Mesodermal cell (in vitro differentiated cells): ENCODE measurements at regions not wholly inside any gene's neighbourhood (a gene's known extent, or its start where the extent isn't known, plus 50 kb on each side); places are given as distances from the start of the nearest gene placed in this dataset.
A peak's percentile ranks its signal among the peaks of the same experiment; 100 is the strongest.

ENCODE experiments used
- H3K27ac ChIP-seq: 2 replicates; pipeline ENCODE4 v1.7.0; 2013; ENCODE audit warnings: mild to moderate bottlenecking, low read depth, low read length, moderate library complexity; ENCODE audit not compliant: severe bottlenecking
- H3K36me3 ChIP-seq: 2 replicates; pipeline ENCODE4 v1.7.1; 2013; ENCODE audit warnings: mild to moderate bottlenecking, low read length, moderate library complexity; ENCODE audit not compliant: control insufficient read depth, insufficient read depth
- H3K4me1 ChIP-seq: one replicate; pipeline ENCODE4 v1.7.1; 2013; ENCODE audit warnings: mild to moderate bottlenecking, low read length; ENCODE audit not compliant: insufficient read depth, control insufficient read depth, poor library complexity, severe bottlenecking
- H3K4me3 ChIP-seq: 2 replicates; pipeline ENCODE4 v1.7.0; 2013; ENCODE audit warnings: low read length, control low read depth, mild to moderate bottlenecking; ENCODE audit not compliant: insufficient read depth, poor library complexity, severe bottlenecking; ENCODE audit errors: extremely low read depth
- H3K9me3 ChIP-seq: 2 replicates; pipeline ENCODE4 v1.7.1; 2013; ENCODE audit warnings: mild to moderate bottlenecking, low read length, moderate library complexity; ENCODE audit not compliant: control insufficient read depth
- WGBS, 2 experiments: methylation state at CpG; one replicate each; pipeline ENCODE4 v1.1.5; 2013; ENCODE audit warnings: missing lambda C conversion rate in 2 of 2; ENCODE audit not compliant: insufficient coverage in 2 of 2; 5-methylcytosine and 5-hydroxymethylcytosine counted together

DNA sequence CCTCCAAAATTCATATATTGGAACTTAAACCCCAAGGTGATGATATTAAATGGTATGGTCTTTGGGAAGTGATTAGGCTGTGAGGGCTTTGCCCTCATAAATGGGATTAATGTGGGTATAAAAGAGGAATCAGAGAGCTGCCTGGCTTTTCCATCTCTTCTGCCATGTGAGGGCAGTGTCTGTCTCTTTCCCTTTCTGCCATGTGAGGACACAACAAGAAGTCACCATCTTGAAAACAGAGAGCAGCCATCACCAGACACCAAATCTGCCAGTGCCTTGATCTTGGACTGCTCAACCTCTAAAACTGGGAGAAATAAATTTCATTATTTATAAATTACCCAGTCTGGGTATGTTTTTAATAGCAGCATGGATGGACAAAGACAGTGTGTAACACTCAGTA lies 263.0 kb downstream of the PAX1 start:
- Histone ChIP-seq H3K36me3 (no peaks in the 10 kb centered on the region), H3K4me3 (no peak overlapping the region), H3K9me3 (no peaks in the 10 kb centered on the region), H3K27ac (no peak overlapping the region), H3K4me1 (no peaks in the 10 kb centered on the region)

DNA sequence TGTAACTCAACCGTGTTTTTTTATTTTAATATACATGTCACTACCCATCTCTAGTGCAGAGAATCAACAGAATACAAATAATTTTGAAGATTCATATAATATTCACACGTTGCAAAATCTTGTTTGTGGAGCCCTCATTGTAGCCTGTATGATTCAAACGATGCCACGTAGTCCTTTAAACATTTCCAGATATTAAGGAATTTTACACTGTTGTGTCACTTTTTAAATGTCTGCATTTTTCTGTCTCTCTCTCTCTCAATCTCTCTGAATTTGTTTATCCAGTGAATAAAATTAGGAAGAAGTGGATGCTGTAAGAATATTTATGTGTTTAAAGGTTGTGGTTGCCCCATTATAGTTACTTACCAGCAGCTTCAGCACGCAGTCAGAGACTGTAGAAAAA lies 262.0 kb downstream of the PAX1 start:
- Histone ChIP-seq H3K4me1 (no peaks in the 10 kb centered on the region), H3K36me3 (no peaks in the 10 kb centered on the region), H3K4me3 (no peak overlapping the region), H3K9me3 (no peaks in the 10 kb centered on the region), H3K27ac (no peak overlapping the region)
- 85 to 90% methylated on average over 2 to 3 of the region's 5 CpGs for WGBS, 2 experiments

DNA sequence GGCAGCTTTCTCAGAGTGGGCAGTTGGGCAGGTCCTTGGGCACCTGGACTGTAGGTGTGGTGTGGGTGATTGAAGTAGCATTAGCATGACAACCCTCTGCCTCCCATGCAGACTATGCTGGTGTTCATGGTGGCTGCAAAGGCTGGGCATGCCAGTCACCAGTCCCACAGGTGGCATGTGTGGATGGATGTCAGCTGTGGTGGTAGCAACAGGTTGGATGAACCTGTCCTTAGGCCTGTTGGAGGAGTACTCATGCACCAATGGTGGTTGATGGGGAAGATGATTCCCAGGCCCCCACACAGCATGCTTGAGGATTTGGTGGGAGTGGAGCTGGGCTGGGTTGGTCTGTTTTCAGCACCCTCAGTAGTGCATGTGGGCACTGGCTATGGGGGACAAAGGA lies 251.1 kb downstream of the PAX1 start:
- no peaks in the 10 kb centered on the region for H3K9me3 ChIP-seq
- H3K4me1 ChIP-seq: no peaks in the 10 kb centered on the region
- H3K36me3 ChIP-seq: no peaks in the 10 kb centered on the region
- H3K27ac ChIP-seq: no peak overlapping the region
- no peak overlapping the region for H3K4me3 ChIP-seq

DNA sequence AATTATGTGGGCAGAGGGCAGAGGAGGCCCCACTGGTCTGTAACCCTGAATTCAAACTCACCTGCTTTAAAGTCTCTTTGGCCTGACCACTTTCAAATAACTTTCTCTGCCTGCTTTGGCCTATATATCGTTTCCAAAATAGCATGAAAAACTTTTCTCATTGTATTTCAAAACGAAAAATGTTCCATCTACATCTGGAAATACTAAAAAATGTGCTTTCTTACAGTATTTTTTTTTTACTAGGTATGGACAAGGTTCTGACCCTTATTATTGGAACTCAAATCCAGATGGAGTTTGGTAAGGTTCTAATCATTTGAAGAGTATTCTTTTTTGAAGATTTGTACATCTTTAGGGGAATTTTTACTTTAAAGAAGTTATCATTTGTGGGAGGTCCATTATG lies 241.9 kb downstream of the PAX1 start:
- H3K27ac ChIP-seq: no peak overlapping the region
- WGBS, 2 experiments: no CpG with 5 or more reads among the region's 2 CpGs
- no peaks in the 10 kb centered on the region for H3K36me3 ChIP-seq
- H3K9me3 ChIP-seq: no peaks in the 10 kb centered on the region
- no peak overlapping the region for H3K4me3 ChIP-seq
- H3K4me1 ChIP-seq: no peaks in the 10 kb centered on the region

DNA sequence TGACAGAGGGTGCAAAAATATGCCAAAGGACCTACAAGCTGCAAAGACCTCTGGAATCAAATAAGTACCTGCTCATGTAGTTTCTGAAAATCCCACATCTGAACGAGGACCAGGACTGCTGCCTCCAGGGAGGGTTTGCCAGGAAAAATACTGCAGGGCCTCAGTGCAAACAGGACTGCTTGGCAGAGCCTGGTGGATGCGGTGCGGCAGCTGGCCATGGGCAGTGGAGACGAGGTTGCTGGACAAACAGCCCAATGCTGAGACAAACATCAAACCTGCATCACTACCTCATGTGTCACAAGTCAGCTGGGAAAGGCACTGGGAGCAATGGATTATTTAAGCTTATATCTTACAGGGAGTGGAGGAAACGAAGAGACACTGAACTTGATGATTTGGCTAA lies 238.8 kb downstream of the PAX1 start:
- no peaks in the 10 kb centered on the region for H3K36me3 ChIP-seq

DNA sequence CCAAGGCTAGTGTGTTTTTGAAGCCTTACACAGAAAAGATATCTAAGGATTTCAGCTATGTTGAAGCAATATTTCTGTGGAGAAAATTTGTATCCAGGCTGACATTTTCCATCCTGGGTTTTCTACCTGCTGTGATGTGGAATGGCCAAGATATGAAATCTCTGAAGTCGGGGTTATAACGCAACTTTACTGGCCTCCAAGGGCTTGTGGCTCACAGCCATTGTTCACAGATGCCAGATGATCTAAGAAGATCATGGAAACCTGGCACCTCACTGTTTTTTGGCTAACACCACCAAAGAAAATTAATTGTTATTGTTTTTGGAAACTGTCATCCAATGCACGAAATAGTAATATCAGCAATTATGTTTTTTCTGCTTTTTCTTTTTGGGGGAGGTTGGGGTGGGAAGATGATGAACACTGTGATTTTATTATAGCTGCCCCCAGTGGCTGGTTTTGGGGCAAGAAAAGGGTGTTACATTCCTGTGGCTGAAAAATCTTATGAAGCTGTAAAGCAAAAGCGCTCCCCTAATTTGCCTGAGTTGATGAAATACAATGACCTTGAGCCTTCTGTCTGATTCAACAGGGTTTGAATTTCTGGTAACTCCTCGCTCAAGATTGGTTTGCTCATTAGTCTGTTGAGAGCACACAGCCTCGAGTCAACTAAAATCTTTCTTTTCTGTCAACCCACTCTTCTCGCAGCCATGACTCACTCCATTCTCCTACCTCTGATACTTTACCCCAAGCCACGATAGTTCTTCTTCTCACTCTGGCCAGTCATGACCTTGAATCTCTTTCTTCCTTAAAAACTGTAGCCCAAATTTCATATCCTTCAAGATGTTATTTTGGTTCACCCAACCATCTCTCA lies 236.7 kb downstream of the PAX1 start:
- Histone ChIP-seq H3K4me1 (no peaks in the 10 kb centered on the region), H3K9me3 (no peaks in the 10 kb centered on the region), H3K4me3 (no peak overlapping the region), H3K36me3 (no peaks in the 10 kb centered on the region), H3K27ac (no peak overlapping the region)
- 84 to 92% methylated on average over 7 to 8 of the region's 8 CpGs for WGBS, 2 experiments

More for the DNA sequence above, 238.8 kb downstream of the PAX1 start:
- Histone ChIP-seq H3K4me1 (no peaks in the 10 kb centered on the region), H3K9me3 (no peaks in the 10 kb centered on the region), H3K4me3 (no peak overlapping the region), H3K27ac (no peak overlapping the region)
- 83 to 90% methylated on average over 1 to 4 of the region's 5 CpGs for WGBS, 2 experiments

DNA sequence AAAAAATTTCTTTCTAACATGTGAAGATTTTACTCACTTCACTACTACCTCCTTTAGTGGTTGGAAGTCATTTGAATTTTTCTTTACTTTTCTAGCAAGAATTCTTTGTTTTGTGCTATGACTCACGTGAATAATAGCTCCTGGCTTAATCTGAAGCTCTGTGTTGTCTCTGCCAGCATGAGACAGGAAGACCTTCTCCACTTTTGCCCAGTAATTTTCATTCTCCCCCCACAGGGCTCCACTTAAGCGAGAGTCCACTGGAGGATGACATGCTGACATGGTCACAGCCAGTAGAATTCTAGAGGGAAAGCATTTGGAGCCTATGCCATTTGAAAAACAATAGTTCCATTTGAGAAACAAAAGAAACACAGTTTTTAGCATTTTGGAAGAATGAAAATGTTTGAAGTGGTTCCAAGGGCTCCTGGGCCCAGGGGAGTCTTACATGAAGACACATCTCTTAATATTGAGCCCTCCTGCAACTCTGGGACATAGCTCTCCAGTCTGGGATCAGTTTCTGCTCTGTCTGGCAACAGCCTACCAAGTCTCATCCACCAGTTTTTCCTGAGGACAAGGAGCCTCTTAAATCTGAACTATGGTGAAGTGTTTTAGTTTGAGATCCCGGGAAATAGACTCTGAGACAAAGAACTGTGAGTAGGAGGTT lies 231.4 kb downstream of the PAX1 start:
- no peaks in the 10 kb centered on the region for H3K9me3 ChIP-seq
- no peak overlapping the region for H3K4me3 ChIP-seq
- peak overlapping the region; percentile 56 for H3K27ac ChIP-seq
- WGBS, 2 experiments: 0% methylated on average over 1 of the region's 3 CpGs; no CpG with 5 or more reads in 1 of the 2 experiments
- no peaks in the 10 kb centered on the region for H3K36me3 ChIP-seq
- H3K4me1 ChIP-seq: peaks cover 7% of the 10 kb centered on the region

DNA sequence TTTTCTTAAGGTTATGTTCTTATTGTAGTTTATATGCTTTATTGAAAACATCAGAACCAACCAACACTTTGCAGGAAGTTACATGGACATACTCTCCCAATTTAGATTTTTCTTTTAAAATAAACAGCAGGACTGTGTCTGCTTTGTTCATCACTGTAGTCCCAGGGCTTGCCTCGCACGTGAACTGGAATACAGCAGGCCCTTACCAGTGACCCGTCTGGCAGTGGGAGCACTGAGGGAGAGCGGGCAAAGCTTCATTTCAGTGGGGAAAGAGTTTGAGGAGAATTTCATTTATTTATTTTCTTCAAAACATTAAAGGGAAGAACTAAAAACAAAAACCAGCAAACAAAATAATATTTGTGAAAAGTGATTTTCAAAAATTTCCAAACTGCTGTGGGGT lies 230.8 kb downstream of the PAX1 start:
- Histone ChIP-seq H3K27ac (peak overlapping the region; percentile 56), H3K36me3 (no peaks in the 10 kb centered on the region), H3K4me3 (no peak overlapping the region), H3K4me1 (peaks cover 7% of the 10 kb centered on the region), H3K9me3 (no peaks in the 10 kb centered on the region)
- WGBS, 2 experiments: 58% methylated on average over 2 of the region's 4 CpGs; no CpG with 5 or more reads in 1 of the 2 experiments

DNA sequence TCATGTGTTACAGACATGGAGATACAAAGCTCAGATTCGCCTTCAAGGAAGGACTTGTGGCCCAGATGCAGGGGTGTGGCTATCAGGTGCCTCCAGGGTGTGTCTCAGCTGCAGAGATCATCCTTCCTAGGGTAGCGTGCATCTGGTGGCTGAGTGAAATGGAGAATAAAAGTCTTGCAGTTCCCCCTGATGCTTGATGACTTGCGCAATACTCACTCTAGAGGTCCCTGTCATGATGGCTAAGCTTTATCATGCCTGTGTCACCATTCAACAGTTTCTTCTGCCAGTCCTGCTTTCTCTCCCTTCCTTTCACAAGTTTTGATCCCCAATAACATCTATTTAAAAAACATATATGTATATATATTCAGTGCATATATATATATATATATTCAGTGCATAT lies 228.1 kb downstream of the PAX1 start:
- no peaks in the 10 kb centered on the region for H3K9me3 ChIP-seq
- no peak overlapping the region for H3K27ac ChIP-seq
- no peaks in the 10 kb centered on the region for H3K36me3 ChIP-seq
- 97 to 98% methylated on average over 3 of the region's 3 CpGs for WGBS, 2 experiments
- peaks cover 7% of the 10 kb centered on the region for H3K4me1 ChIP-seq
- no peak overlapping the region for H3K4me3 ChIP-seq

DNA sequence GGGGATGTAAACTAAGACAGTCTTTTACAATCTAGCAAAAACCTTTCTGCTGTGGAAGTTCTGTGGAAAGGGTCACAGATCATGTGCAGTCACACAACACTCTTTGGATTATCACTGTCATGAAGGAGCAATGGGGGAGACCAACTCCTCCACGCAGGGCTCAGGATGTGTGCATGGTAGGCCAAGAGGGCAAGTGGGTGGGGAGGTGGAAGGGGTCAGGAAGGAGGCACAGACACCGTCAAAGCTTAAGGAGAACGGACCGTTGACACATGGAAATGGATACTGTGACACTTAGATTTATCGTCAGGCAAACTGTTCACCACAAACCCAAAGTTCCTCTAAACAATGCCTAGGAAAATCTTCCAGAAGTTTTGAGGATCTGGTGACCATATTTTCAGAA lies 215.8 kb downstream of the PAX1 start:
- no peak overlapping the region for H3K27ac ChIP-seq
- H3K4me3 ChIP-seq: no peak overlapping the region
- no peaks in the 10 kb centered on the region for H3K36me3 ChIP-seq
- WGBS, 2 experiments: 89 to 91% methylated on average over 1 of the region's 5 CpGs
- H3K9me3 ChIP-seq: no peaks in the 10 kb centered on the region
- H3K4me1 ChIP-seq: no peaks in the 10 kb centered on the region

DNA sequence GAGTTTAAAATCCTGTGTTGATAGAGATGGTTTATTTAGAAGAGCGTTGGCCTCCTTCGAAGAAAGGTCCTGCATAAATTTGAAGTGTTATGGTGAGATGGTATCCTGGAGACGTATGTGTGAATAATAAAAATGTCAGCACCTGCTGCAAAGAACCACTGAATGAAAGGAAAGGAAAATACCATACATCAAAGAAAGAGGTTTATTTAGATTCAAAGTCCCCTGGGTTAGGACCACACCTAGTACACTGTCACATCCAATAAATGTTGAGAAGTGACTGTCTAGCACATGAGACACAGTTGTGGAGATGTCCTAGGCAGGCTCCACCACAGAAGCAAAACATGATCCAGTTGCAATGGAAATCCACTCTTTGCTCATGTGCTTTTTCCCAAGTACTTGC lies 214.7 kb downstream of the PAX1 start:
- 80% methylated on average over 1 of the region's 3 CpGs; no CpG with 5 or more reads in 1 of the 2 experiments for WGBS, 2 experiments
- no peaks in the 10 kb centered on the region for H3K36me3 ChIP-seq
- no peaks in the 10 kb centered on the region for H3K9me3 ChIP-seq

More for the DNA sequence above, 214.7 kb downstream of the PAX1 start:
- Histone ChIP-seq H3K27ac (no peak overlapping the region), H3K4me1 (no peaks in the 10 kb centered on the region), H3K4me3 (no peak overlapping the region)
